WTC11 (cell line): ENCODE measurements at regions not wholly inside any gene's neighbourhood (a gene's known extent, or its start where the extent isn't known, plus 50 kb on each side); places are given as distances from the start of the nearest gene placed in this dataset.

ENCODE experiments used
- ATAC-seq: fragments of 200-7000 bp; cut with Tn5 transposase; 2 replicates; pipeline ENCODE4 v1.10.0; 2021; ENCODE audit warnings: mild to moderate bottlenecking, moderate library complexity
- CTCF ChIA-PET: fragments of 300-600 bp; sonication (Branson Sonifier 250); formaldehyde crosslinking; loops from one replicate; lab custom pipeline; 2021; ENCODE audit warnings: antibody characterized with exemption; lab: Charles Lee
- POLR2A ChIA-PET: fragments of 350-600 bp; sonication (Branson Sonifier 250); formaldehyde crosslinking; loops from one replicate; lab custom pipeline; 2021; ENCODE audit warnings: antibody characterized with exemption; lab: Charles Lee
- DNase-seq: peaks from one replicate; pipeline ENCODE4 v3.0.0; 2021; ENCODE audit warnings: low spot score
- H3K27ac Mint-ChIP-seq: 2 replicates; pipeline ENCODE4 v1.8.0; 2021; ENCODE audit warnings: mixed read lengths
- H3K27me3 Mint-ChIP-seq: 2 replicates; pipeline ENCODE4 v1.8.0; 2021; ENCODE audit warnings: low read depth, mild to moderate bottlenecking, moderate library complexity, mixed read lengths
- H3K36me3 Mint-ChIP-seq: 2 replicates; pipeline ENCODE4 v1.8.0; 2021; ENCODE audit warnings: mixed read lengths
- H3K4me1 Mint-ChIP-seq: 2 replicates; pipeline ENCODE4 v1.8.0; 2022; ENCODE audit warnings: mixed read lengths
- H3K4me3 Mint-ChIP-seq: 2 replicates; pipeline ENCODE4 v1.8.0; 2021; ENCODE audit warnings: mild to moderate bottlenecking, moderate library complexity, mixed read lengths
- H3K9me3 Mint-ChIP-seq: 2 replicates; pipeline ENCODE4 v1.8.0; 2021; ENCODE audit warnings: mixed read lengths
- ATF6 ChIP-seq: sonication (generic); formaldehyde crosslinking; IDR thresholded peaks from 2 replicates; pipeline ENCODE4 v1.8.1; 2023; ENCODE audit warnings: mild to moderate bottlenecking, missing genetic modification reagents
- CTCF ChIP-seq: fragments of 200-600 bp; IDR thresholded peaks from 2 replicates; pipeline ENCODE4 v1.8.0; 2022; ENCODE audit warnings: antibody characterized with exemption
- E2F4 ChIP-seq: sonication (generic); formaldehyde crosslinking; IDR thresholded peaks from 2 replicates; pipeline ENCODE4 v1.8.1; 2022; ENCODE audit warnings: low read depth, mild to moderate bottlenecking, moderate library complexity, missing genetic modification reagents, borderline replicate concordance
- HMGA2 ChIP-seq: fragments of 250-450 bp; sonication (Bioruptor Pico); IDR thresholded peaks from 2 replicates; pipeline ENCODE4 v1.4.0; 2021; ENCODE audit warnings: mild to moderate bottlenecking, moderate library complexity
- HMGXB4 ChIP-seq: sonication (generic); formaldehyde crosslinking; IDR thresholded peaks from 2 replicates; pipeline ENCODE4 v1.8.1; 2023; ENCODE audit warnings: mild to moderate bottlenecking, moderate library complexity, missing genetic modification reagents
- JAZF1 ChIP-seq: fragments of 250-450 bp; sonication (Bioruptor Pico); IDR thresholded peaks from 2 replicates; pipeline ENCODE4 v1.9.0; 2021; ENCODE audit warnings: moderate library complexity, mild to moderate bottlenecking, inconsistent platforms
- MXD4 ChIP-seq: fragments of 250-450 bp; sonication (Bioruptor Pico); IDR thresholded peaks from 2 replicates; pipeline ENCODE4 v1.8.0; 2021; ENCODE audit warnings: mild to moderate bottlenecking, moderate library complexity, borderline replicate concordance
- OVOL2 ChIP-seq: fragments of 250-450 bp; sonication (Bioruptor Pico); IDR thresholded peaks from 2 replicates; pipeline ENCODE4 v1.9.0; 2021; ENCODE audit warnings: mild to moderate bottlenecking, borderline replicate concordance
- RORB ChIP-seq: fragments of 250-450 bp; sonication (Bioruptor Pico); IDR thresholded peaks from 2 replicates; pipeline ENCODE4 v1.9.0; 2021; ENCODE audit warnings: mild to moderate bottlenecking
- TP53 ChIP-seq: sonication (generic); formaldehyde crosslinking; IDR thresholded peaks from 2 replicates; pipeline ENCODE4 v1.8.1; 2023; ENCODE audit warnings: mild to moderate bottlenecking, missing genetic modification reagents
- ZBTB43 ChIP-seq: sonication (generic); formaldehyde crosslinking; IDR thresholded peaks from 2 replicates; pipeline ENCODE4 v1.8.1; 2023; ENCODE audit warnings: mild to moderate bottlenecking, missing genetic modification reagents
- ZNF317 ChIP-seq: sonication (generic); formaldehyde crosslinking; IDR thresholded peaks from 2 replicates; pipeline ENCODE4 v1.8.1; 2023; ENCODE audit warnings: low read depth, mild to moderate bottlenecking, moderate library complexity, missing genetic modification reagents, borderline replicate concordance
- ZSCAN18 ChIP-seq: fragments of 250-450 bp; sonication (Bioruptor Pico); IDR thresholded peaks from 2 replicates; pipeline ENCODE4 v2.1.2; 2022; ENCODE audit warnings: mild to moderate bottlenecking, moderate library complexity

- TF ChIP-seq CTCF = no peak
- TF ChIP-seq, all 79 proteins: peak for 0
Observed at GRCh38 chr3:16028604-16029003, 145.9 kb upstream of the GALNT15 start (continued).

- H3K27me3 Mint-ChIP-seq = peaks cover 10% of the 10 kb centered on the region
- ChIA-PET CTCF (interaction anchor here (1.1 to 1.2 kb wide), 2 partner anchors 146 to 148 kb away, joined by 3 read pairs; no protein-coding TSS in a partner anchor), POLR2A (no interaction called here)
- no peak overlapping the region for H3K27ac Mint-ChIP-seq
- no peak for TF ChIP-seq ZNF317 (CRISPR knock-in tag)
- TF ChIP-seq HMGXB4 (CRISPR knock-in tag) = no peak
- no peak for TF ChIP-seq TP53 (CRISPR knock-in tag)
- no peak for TF ChIP-seq HMGA2 (CRISPR knock-in tag)
- TF ChIP-seq JAZF1 (CRISPR knock-in tag) = no peak
- TF ChIP-seq ATF6 (CRISPR knock-in tag) = no peak
- TF ChIP-seq E2F4 (CRISPR knock-in tag) = no peak
- TF ChIP-seq ZBTB43 (CRISPR knock-in tag) = no peak
- TF ChIP-seq OVOL2 (CRISPR knock-in tag) = no peak
- no peak overlapping the region for H3K4me3 Mint-ChIP-seq
- ATAC-seq = no peak
- no peaks in the 10 kb centered on the region for H3K4me1 Mint-ChIP-seq
- H3K36me3 Mint-ChIP-seq = no peaks in the 10 kb centered on the region
- H3K9me3 Mint-ChIP-seq = no peaks in the 10 kb centered on the region
- no peak for DNase-seq
Observed at GRCh38 chr3:16030342-16030741, 144.1 kb upstream of the GALNT15 start.

- DNase-seq = no peak
- no peak for ATAC-seq
- ChIA-PET CTCF (no interaction called here), POLR2A (no interaction called here)
- no peaks in the 10 kb centered on the region for H3K9me3 Mint-ChIP-seq
- H3K27ac Mint-ChIP-seq = no peak overlapping the region
- no peaks in the 10 kb centered on the region for H3K36me3 Mint-ChIP-seq
- TF ChIP-seq MXD4 (CRISPR knock-in tag) (no peak), ZSCAN18 (no peak), RORB (CRISPR knock-in tag) (no peak)
- TF ChIP-seq, all 79 proteins: peak for 0
- peaks cover 10% of the 10 kb centered on the region for H3K27me3 Mint-ChIP-seq
- no peak overlapping the region for H3K4me3 Mint-ChIP-seq
- no peaks in the 10 kb centered on the region for H3K4me1 Mint-ChIP-seq
Observed at GRCh38 chr3:16031434-16031833, 143.0 kb upstream of the GALNT15 start.
